ENCODE measurements at regions not wholly inside any gene's neighbourhood (a gene's known extent, or its start where the extent isn't known, plus 50 kb on each side); places are given as distances from the start of the nearest gene placed in this dataset.
"Not testable (repeated sequence)": the region's sequence is repeated elsewhere in the genome, so short reads cannot be mapped to it uniquely, and the experiment has no call there.

DNA sequence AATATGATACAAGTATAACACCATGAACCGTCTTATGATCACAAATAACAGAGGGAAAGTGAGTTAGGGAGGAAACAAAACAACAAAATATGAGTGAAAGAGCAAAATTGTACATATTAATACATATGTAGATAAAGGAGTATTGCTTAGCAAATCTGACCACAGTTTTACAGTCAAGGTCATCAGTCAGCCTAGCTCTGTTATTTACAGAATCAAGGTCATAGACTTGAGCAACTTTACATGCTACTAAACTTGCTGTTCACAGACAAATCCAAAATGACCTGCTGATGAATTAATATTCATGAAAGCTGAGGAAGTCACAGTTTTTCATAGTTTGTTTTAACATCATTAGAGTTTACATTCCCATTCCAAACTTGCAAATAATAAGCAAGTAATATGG, 1387.7 kb upstream of the ACO1 start:
- FAIRE-seq (no peak), DNase-seq (ENCODE audit: low spot score) (no peak)

DNA sequence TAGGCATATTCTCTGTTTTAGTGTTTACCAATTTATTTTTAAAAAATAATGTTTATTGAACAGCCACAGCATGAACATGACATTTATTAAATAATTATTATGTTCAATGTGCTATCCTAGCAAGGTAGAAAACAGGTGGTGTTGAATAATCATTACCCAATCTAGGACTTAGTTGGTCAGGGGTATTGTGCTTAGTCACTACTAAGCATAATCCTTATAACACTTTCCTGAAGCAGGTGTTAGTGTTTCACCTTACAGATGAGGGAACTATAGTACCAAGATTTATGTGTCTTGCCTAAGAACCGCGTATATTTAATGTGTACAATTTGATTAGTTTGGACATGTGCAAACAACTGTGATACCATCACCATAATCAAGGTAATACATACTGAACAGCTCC, 1387.2 kb upstream of the ACO1 start:
- no peak for FAIRE-seq
- no peak for DNase-seq (ENCODE audit: low spot score)

DNA sequence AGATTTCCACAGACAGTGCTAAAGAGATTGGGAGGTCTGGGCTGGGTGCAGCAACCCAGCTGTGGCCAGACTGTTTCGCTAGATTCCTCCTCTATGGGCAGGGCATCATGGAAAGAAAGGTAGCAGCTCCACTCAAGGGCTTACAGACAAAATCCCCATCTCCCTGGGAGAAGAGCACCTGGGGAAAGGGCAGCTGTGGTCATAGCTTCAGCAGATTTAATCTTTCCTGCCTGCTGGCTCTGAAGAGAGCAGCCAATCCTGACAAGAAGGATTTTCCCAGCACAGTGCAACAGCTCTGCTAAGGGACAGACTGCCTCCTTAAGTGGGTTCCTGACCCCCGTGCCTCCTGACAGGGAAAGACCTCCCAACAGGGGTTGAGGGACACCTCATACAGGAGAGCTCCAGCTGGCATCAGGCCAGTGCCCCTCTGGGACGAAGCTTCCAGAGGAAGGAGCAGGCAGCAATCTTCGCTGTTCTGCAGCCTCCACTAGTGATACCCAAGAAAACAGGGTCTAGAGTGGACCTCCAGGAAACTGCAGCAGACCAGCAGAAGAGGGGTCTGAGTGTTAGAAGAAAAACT, 1379.3 kb upstream of the ACO1 start:
- no peak for DNase-seq (ENCODE audit: low spot score)
- FAIRE-seq: no peak

DNA sequence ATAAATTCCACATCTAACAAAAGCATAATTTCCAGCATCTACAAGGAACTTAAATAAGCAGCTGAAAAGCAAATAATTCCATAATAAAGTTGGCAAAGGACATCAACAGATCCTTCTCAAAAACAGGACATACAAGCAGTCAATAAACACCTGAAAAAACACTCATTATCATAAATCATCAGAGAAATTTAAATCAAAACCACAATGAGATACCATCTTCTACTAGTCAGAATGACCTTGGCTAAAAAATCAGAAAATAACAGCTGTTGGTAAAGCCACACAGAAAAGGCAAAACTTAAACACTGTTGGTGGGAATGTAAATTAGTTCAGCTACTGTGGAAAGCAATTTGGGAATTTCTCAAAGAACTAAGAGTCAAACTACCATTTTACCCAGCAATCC, 1371.1 kb upstream of the ACO1 start:
- FAIRE-seq (no peak), DNase-seq (ENCODE audit: low spot score) (no peak)

DNA sequence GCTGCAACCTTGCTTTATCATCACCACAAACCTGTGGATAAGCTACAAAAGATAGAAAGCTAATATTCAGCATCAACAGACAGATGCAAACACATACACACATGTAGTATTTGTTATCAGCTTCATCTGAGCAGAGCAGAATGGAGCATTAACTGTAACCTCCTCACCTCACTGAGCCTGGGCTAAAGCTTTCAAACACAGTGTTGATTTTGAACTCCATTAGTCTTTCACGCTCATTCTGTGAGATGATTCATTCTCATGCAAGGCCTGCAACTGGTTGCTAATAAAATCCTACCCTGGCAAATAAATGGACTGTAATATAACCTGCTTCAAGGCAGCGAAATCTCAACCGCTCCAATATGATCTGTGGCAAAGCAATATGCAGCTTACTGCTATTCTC, 1360.6 kb upstream of the ACO1 start:
- DNase-seq (ENCODE audit: low spot score) (no peak), FAIRE-seq (no peak)

DNA sequence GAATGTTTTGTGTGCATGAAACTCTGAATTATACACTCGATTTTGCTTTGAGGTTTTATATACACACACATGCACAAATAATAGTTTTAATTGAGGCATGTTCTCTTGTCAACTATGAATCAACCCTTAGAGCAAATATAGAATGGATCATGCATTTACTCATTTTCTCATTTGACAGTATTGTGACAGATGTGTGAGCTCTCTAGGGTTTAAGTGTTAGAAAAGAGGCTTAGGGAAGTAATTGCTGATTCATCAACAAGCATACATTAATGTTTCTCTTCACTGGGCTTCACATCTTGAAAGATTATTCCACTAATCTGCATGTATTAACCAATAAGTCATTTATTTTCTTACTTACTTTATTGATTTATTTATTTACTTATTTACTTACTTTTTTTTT, 1356.8 kb upstream of the ACO1 start:
- DNase-seq (ENCODE audit: low spot score): no peak
- no peak for FAIRE-seq

DNA sequence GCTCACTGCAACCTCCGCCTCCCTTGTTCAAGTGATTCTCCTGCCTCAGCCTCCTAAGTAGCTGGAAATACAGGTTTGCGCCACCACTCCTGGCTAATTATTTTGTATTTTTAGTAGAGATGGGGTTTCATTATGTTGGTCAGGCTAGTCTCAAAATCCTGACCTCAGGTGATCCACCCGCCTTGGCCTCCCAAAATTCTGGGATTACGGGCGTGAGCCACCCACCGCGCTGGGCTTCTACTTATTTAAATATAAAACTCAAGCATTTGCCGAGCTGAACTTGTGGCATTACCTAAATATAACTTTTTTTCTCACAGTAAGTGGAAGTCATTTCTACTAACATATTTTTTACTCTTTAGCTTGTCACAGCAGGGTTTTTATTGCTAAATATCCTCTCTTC, 1356.3 kb upstream of the ACO1 start:
- no peak for DNase-seq (ENCODE audit: low spot score)
- FAIRE-seq: no peak

DNA sequence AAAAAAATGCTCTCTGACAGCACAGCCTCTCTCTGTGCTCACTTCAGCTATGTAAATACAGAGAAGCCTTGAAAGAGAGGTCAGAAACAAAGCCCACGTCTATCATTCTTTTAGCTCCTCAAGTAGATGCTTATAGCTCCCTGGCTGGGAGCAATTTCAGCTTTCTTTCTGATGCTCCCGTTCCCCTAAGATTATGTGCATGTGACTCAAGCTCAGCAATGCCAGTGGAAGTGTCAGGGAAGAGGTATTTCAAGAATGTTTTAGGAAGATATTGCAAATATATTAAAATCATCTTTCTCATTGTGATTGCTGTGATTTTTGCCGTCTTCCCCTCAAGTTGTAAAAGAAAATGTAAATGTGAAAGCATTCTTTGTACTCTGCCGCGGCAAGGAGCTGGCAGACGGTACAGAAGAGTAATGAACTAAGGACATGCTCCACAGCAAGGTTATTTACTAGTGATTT, 1353.7 kb upstream of the ACO1 start:
- FAIRE-seq (no peak), DNase-seq (ENCODE audit: low spot score) (no peak)

DNA sequence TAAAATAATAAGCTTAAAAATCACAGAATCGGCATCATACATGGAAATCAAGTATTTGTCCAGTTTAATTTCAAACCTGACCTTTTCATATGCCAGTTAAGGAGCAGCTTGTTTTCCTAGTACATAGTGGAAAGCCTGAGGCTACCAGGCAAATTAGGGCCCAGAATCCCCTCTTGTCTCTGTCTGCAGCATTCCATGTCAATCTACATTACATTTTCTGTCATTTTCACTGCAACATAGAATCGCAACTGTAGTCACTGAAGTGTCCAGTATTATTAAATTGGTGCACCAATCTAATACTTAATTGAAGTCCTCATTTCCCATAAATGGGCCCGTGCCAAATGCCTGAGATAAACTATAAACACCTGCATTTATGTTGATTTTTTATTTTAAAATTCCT, 1352.2 kb upstream of the ACO1 start:
- no peak for DNase-seq (ENCODE audit: low spot score)
- no peak for FAIRE-seq

DNA sequence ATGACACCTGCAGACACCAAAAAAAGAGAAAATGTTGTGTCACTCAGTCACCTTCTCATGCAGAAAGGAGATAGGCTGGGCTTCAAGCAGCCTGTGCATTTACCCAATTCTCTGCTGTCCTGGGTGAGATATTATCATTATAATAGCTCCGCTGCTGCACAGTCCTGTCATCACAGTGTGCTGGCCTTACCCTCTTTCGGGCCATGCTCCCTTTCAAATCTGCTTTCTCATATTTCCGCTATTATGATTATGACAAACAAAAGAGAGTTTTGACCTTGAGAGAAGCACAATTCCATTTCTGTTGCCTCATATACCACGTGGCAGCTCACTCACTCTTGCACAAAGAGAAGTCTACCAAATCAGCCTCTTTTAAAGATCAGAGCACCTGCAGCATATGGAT, 1350.1 kb upstream of the ACO1 start:
- DNase-seq (ENCODE audit: low spot score) (no peak), FAIRE-seq (no peak)

DNA sequence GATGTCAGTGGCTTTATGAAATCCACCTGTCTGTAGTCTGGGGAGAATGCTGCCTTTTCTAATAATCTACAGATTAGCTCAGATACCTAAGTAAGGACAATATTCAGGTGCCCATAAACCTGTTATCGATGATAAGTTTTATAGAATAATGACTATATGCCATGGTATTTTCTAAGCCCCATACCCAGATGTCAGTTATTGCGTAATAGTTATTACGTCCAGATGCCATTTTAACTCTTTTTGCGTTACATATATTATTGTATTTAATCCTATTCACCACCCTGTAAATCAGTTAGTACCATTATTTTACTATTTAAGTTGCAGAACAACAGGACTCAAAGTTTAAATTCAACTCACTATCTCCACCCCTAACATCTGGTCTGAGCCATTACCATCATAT, 1343.9 kb upstream of the ACO1 start:
- no peak for FAIRE-seq

DNA sequence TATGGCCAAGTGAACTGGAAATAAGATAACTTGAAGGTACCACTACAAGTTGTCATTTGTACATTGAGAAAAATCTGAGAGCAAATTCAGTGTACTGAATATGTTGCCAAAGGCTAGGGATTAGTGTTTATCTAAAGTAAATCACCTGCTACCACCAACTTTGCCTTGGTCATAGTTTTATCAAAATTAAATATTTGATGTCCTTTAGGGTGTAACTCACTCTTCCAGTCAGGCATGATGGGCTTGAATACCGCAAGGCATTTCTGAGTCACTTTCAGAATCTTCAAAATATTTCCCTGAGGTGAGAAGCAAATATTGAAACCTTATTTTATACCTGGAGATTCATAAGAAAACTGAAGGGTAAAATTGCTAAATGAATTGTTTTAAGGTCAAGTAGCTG, 1338.6 kb upstream of the ACO1 start:
- FAIRE-seq: no peak
- DNase-seq (ENCODE audit: low spot score): no peak

More for the DNA sequence above, 1343.9 kb upstream of the ACO1 start:
- no peak for DNase-seq (ENCODE audit: low spot score)

DNA sequence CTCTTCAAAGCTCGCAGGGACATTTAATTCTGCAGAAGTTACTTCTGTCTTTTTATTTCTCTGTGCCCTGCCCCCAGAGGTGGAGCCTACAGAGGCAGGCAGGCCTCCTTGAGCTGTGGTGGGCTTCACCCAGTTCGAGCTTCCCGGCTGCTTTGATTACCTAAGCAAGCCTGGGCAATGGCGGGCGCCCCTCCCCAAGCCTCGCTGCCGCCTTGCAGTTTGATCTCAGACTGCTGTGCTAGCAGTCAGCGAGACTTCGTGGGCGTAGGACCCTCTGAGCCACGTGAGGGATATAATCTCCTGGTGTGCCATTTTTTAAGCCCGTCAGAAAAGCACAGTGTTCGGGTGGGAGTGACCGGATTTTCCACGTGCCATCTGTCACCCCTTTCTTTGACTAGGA, 1322.9 kb upstream of the ACO1 start:
- FAIRE-seq: not testable (repeated sequence)

DNA sequence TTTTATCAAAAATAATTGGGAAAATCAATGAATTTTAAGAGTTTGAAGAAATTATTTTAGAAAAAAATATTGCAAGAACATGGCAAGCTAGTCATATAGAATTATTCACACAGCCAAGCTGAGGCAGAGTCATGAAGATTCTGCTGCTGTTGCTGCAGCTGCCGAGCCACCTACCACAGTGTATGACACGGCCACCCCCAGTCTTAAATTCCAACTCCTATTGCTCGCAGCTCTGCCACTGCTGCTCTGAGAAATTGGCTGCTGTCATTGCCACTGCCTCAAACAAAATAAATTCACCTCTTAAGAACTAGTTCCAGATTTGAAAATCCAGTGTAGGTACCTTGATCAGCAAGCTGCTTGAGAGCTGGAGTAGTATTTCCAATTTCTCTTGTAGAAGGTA, 1318.8 kb upstream of the ACO1 start:
- FAIRE-seq: no peak

More for the DNA sequence above, 1322.9 kb upstream of the ACO1 start:
- not testable (repeated sequence) for DNase-seq (ENCODE audit: low spot score)

DNA sequence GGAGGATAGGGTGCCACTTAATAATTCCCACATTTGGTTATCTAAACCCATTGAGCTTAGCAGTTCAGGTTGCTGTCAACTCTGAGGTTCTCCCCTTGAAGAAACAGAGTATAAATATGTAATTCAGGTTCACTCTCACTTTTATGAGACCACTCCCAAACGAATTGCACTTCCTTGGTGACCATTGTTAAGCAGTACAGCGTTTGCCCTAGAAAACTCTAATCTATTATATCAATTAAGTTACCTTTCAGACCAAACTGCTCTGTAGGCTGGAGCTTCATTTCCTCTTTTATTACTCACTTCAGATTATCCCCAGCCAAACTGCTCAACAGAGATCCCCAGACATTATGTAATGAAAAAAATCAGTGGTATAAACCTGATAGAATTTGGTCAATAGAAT, 1317.0 kb upstream of the ACO1 start:
- no peak for FAIRE-seq
- no peak for DNase-seq (ENCODE audit: low spot score)

More for the DNA sequence above, 1318.8 kb upstream of the ACO1 start:
- no peak for DNase-seq (ENCODE audit: low spot score)

DNA sequence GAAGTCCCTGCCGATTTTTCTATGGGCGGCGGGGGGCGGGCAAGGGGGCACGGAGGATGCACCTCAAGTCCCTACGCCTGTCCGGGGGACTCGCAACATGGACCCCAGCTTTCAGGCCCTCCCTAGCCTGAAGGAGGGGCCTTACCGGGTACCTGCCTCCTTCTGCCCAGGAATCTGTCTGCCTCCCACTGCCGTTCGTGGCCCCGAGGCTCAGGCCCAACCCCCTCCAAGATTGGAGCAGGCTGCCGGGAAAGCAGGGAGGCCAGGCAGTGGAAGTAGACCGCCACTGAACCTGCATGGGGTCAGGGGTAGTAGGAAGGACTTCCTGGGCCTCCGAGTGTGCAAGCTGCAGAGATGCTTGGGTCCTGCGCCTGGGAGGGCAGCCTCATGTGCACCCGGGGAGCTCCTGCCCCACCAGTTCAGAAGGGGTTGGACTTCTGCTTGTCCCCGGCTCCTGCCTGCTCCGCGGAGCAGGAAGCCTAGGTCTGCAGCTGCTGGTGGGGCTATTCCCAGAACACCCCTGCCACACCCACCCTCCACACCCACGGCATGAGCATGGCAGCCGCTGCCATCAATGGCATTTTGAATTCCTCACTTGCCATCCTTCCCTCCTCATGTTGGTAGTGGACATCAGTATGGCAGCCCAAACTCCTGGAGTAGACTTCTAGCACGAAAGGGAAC, 1312.7 kb upstream of the ACO1 start:
- FAIRE-seq (no peak), DNase-seq (ENCODE audit: low spot score) (no peak)

DNA sequence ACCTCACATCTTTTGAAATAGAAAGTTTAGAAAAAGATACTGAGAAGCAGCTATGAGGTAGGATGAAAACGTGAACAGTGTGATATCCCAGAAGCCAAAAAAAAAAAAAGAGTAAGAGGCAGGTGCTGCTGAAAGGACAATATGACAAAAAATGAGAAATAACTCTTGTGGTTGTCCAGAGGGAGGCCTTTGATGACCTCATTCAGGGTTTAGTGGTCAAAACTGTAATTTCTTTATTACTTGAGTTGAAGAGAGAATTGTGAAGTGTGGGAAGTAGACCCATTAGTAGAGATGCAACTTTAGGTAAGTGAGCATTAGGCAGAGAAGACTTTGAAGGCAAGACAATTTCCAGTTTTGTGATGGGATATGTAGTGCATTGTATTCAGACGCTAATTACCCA, 1306.3 kb upstream of the ACO1 start:
- no peak for DNase-seq (ENCODE audit: low spot score)
- FAIRE-seq: no peak

DNA sequence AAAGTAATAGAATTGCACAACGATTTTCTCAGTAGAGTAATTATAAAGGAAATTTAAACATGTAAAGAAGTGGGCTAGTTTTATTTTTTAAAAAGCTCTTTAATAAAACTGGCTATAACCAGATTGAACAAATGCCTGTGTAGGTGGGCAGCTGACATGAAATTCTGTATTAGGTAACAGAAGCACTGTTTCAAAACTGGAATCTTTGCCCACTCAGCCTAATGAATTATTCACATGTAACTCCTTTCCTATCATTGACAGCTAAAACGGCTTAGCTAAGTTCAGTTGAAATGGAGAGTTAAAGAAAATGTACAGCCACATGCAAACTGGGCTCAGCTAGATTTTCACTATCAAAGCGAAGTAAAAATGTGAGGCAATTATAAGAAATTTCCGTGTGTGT, 1300.1 kb upstream of the ACO1 start:
- DNase-seq (ENCODE audit: low spot score) (no peak), FAIRE-seq (no peak)

DNA sequence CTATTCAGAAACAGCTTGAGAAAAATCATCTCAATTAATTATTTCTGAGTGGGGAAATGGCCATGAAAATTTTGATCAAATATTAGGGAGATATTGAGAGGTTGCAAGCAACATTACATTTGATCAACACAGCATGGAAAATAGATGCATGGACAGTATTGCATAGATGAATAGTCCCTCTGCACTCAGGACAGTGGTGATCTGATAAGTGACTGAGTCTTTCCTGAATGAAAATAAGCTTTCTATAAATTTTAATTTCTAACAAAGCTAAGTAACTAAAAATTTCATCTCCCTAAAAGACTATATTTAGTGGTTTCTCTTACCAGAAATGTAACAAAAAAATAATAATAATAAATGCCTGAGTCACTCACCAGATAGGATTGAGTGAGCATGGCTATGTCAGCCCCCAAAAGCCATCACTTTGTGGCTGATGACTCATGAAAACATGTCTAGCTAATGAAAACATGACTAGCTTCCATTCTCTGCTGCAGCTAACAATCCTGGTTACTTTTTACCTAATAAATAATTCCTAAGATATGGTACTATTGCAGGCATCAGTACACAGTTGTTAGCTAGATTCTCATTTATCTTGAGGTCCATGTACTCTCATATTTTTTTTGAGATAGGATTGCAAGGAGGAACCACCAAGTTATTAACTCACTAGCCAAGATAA, 1294.8 kb upstream of the ACO1 start:
- FAIRE-seq (peak; percentile 98), DNase-seq (ENCODE audit: low spot score) (peak; percentile 93)

DNA sequence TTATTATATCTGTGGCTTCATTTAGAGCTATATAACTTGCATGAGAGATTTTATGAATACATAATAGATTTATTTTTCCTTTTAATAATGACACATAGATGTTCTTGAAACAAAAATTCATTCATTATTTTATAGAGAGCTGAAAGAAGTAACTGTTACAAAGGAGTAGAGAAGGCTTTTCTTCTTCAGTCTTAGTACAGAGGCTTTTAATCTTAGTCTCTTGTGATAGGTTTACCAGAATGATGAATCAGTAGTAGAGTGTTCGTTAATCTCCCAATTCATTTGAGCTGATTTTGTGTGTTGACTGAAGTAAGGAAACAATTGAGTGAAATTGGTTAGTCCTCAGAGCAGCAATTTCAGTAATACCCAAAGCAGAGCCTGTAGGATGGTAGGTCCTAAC, 1284.1 kb upstream of the ACO1 start:
- FAIRE-seq (no peak), DNase-seq (ENCODE audit: low spot score) (no peak)

DNA sequence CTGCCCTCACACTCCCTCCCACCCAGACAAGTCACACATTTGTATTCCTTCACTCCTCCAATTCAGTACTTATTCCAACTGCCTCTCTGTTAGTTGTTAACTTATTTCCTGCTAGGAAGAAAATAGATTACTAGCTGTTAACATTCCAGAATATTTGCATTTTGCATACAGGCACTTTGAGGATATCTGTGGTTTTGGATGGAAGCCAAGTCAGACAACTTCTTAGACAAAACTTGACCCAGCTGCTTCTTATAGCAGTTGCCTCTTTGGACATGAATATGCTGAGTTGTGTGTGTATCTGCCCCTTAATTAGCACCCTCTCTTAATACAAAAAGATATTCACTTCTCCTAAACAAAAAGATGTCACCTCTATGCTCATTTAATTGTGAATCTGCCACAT, 1280.6 kb upstream of the ACO1 start:
- DNase-seq (ENCODE audit: low spot score) (no peak), FAIRE-seq (no peak)

DNA sequence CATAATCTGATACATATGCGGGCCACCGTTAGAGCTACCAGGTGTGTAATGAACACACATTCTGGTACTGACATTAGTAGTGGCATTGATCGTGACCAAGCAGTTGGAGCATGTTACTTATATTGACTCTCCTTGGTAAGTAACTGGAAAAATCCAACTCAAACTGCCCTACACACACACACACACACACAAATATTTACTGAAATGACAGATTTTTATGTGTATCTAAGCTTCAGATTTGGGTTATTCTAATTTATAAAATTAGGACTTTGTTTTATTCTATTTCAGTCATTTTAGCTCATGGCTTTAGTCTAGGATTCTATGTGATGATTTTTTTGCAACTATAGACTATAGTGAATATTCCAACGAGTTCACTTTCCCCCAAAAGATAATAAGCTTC, 1280.2 kb upstream of the ACO1 start:
- FAIRE-seq (no peak), DNase-seq (ENCODE audit: low spot score) (no peak)

DNA sequence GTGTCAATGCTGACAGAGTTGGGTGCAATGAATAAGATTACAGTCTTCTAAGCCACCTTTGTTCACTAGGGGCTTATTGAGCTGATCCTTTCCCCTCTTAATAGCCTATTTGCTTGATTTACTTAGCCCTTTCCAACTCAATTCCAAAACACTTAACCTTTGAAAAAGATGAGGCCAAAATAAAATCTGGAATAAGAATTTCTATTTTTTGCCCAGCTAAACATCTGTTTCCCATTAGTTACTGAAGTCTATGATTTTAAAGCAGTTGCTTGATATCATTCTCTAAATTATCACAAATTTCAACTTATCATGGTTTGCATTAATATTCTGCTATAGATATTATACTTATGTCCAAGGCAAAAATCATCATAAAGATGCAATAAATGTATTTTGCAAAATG, 1272.0 kb upstream of the ACO1 start:
- no peak for FAIRE-seq
- DNase-seq (ENCODE audit: low spot score): no peak

All from RCC 7860 (cell line).